GM13976 (cell line): ENCODE measurements at regions not wholly inside any gene's neighbourhood (a gene's known extent, or its start where the extent isn't known, plus 50 kb on each side); places are given as distances from the start of the nearest gene placed in this dataset.

ENCODE experiments used
- DNase-seq: peaks from one replicate; pipeline ENCODE4 v3.0.0; 2012; ENCODE audit warnings: low spot score
- in situ Hi-C: fragments of 300-500 bp; cut with MboI; formaldehyde crosslinking; loops from one replicate; pipeline ENCODE4 v1.12.0; 2022; ENCODE audit warnings: low sequenced_read_pairs, mixed read lengths, inconsistent platforms; ENCODE audit not compliant: unreplicated experiment
- TF ChIP-seq, protein P1 (sequence below): IDR thresholded peaks from 2 replicates; pipeline ENCODE4 v1.5.1; 2012; ENCODE audit warnings: borderline replicate concordance, mild to moderate bottlenecking; ENCODE audit not compliant: insufficient read depth; ENCODE audit errors: extremely low read depth, missing control alignments, control extremely low read depth

DNA sequence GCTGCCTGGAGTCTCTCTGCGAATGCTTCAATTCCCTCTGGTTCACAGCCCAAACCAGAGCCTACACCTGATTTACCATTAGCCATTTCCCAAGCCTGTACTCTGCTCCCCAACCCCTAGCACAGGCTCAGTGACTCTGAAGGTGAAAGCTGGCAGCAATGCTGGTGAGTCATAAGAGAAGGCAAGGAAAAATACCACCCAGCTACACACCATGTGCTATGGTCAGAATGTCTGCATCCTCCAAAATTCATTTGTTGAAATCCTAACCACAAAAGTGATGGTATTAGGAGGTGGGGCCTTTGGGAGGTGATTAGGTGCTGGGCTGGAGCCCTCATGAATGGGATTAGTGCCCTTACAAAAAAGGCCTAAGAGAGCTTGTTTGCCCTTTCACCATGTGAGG is 117.1 kb upstream of the TJP1 start:
- no peak for DNase-seq
- in situ Hi-C loops: no loop called here
- TF ChIP-seq, protein P1, sequence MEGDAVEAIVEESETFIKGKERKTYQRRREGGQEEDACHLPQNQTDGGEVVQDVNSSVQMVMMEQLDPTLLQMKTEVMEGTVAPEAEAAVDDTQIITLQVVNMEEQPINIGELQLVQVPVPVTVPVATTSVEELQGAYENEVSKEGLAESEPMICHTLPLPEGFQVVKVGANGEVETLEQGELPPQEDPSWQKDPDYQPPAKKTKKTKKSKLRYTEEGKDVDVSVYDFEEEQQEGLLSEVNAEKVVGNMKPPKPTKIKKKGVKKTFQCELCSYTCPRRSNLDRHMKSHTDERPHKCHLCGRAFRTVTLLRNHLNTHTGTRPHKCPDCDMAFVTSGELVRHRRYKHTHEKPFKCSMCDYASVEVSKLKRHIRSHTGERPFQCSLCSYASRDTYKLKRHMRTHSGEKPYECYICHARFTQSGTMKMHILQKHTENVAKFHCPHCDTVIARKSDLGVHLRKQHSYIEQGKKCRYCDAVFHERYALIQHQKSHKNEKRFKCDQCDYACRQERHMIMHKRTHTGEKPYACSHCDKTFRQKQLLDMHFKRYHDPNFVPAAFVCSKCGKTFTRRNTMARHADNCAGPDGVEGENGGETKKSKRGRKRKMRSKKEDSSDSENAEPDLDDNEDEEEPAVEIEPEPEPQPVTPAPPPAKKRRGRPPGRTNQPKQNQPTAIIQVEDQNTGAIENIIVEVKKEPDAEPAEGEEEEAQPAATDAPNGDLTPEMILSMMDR: no peak

DNA sequence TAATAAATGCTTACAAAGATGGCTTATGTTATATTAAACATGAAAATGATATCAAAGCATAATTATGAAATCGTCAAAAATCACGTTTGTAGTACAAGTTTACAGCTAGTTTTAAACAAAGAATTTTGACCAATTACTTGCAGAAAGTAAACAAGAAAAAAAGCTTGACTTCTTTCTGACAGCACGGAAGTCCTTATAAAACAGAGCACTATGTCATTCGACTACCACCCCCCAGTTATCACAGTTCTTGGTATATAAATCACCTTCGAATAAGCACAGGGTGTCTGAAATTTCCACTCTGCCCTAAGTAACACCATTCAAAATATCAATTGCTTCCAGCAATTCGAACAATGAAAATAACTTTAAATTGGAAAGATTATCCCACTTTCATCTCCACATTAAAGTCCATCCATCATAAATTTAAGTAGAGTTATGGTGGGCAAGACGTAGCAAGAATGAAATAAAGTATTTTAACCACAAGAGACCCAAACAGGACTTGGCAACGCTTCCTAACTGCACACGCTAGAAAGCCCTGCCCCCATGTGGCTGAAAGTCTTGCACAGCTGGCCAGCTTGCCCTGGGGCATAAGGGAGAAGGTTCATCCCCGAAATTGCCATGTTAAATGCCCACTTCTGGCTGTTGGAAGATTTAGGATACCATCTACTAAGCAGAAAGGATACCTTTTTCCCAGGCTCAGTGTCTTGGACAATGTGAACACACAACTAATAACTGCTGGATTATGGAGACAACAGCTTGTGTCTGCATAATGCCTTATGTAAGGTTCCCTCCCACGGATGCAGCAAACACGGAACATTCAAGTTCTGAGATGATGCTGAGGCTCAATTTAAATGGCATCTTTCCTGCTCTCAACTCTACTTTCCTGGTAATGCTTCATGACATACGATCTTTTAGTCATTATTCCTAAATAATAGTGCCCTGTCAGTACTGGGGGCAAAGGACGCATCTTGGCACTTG is 116.4 kb upstream of the TJP1 start:
- no peak for DNase-seq

DNA sequence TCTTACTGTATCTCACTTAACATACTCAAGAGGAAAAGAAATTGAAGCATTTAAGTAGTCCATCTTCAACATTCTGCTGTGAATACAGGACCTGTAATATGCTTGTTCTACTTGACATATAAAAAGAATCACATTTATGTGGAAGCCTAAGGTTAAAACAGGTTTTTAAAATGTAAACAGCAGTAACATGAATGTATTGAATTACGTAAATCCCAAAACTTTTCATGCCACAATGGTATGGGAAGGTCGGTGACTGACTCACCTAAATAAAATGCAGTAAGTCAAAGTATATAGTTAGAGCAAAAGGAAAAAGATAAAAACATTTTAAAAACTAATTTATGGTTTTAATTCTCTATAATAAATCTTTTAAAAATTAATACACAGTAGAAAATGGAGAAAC is 115.7 kb upstream of the TJP1 start:
- in situ Hi-C loops: no loop called here
- TF ChIP-seq, protein P1: no peak
- no peak for DNase-seq

More for the DNA sequence above, 116.4 kb upstream of the TJP1 start:
- TF ChIP-seq, protein P1: no peak
- in situ Hi-C loops: no loop called here

DNA sequence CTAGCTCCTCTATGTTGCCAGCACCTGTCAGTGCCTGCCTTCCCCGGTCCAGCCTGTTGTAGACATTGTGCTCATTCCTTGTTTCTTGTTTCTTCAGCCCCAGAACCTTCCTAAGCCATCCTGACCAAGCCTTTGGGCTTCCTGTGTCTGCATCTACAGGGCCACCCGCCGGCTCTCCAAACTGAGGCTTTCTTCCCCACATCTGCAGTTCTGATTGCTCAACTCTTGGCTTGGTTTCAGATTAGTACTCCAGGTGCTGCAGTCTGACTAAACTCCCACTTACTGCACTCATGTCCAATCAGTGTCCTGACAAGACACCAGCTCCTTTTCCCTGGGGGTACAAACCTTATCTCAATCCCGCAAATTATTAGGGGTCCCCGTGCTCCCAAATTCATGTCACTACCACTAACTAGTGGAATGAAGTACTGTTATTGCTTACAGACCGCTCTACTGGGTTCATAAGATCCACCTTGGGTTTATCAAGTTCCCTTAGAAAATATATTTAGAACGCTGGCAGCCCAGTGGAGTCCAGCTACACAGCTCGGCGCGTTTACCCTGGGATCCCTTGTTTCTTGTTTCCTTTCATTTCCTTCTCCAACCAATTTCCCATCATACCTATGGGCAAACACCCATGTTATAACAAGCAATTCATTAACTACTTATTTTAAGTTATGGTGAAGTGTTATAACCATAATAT is 114.2 kb upstream of the TJP1 start:
- no peak for DNase-seq
- TF ChIP-seq, protein P1: no peak
- in situ Hi-C loops: no loop called here

DNA sequence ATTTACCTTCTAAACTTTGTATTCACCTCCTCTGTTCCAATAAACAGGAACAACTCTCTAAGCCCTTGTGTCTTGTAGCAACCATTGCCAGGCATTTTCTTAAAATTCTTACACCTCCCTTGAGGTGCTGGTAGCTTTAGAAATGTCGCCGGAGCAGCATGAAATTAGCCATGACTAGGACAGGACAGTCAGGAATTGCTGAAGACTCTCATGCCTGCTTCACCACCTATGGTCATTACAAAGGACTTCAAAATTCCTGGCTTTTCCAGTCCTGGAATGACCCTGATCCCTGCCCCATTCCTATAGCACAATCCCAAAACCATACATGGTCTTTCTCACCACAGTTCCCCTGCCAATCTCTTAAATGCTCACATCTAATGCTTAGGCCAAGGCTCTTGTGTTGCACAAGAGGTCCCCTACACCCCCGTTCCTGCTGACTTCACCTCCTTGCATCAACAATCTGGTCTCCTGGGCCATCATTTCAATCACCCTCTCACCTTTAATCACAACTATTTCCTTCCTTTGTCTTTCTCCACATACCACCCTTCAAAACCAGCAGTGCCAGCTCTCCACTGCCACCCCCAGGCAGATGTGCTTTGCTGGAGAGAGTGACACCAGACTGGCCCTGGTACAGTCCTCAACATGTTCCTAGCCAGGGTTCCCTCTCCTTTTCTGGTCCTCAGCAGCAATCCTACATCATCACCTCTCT is 113.2 kb upstream of the TJP1 start:
- TF ChIP-seq, protein P1: no peak
- no peak for DNase-seq
- in situ Hi-C loops: no loop called here

DNA sequence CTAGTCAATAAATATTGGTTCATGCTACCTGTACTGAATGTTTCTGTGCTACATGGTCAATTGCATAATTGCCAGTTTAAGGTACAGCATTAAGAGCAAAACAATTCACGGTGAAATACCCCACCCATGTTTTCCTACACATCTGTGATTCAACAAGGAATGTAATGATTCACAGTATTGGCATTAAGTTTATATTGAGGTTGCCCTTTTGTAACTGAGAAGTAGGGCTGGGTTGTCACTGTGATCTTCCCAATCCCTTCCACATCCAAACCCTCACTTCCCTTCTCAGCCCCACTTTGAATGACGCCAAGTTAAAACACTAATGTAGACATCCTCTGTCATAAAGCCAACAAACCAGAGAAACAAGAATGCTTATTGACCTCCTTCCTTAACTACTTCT is 112.0 kb upstream of the TJP1 start:
- no peak for DNase-seq
- in situ Hi-C loops: no loop called here
- TF ChIP-seq, protein P1: no peak
